ENCODE measurements at regions not wholly inside any gene's neighbourhood (a gene's known extent, or its start where the extent isn't known, plus 50 kb on each side); places are given as distances from the start of the nearest gene placed in this dataset.
A peak's percentile ranks its signal among the peaks of the same experiment; 100 is the strongest.
"Not testable (repeated sequence)": the region's sequence is repeated elsewhere in the genome, so short reads cannot be mapped to it uniquely, and the experiment has no call there.

- H3K27ac Mint-ChIP-seq; DNase-seq; H3K27me3 Mint-ChIP-seq (ENCODE audit: low read depth); CTCF ChIA-PET; intact Hi-C loops (cut with micrococcal nuclease); H3K9me3 Mint-ChIP-seq; H3K36me3 Mint-ChIP-seq (ENCODE audit: low read depth); H3K4me3 Mint-ChIP-seq; H3K4me1 Mint-ChIP-seq (ENCODE audit: low read depth): not testable (repeated sequence)
Observed at GRCh38 chr1:145504834-145505413, 79.5 kb upstream of the NBPF20 start.

GRCh38 chr1:145504310-145504709, 78.9 kb upstream of the NBPF20 start:
- DNase-seq; H3K27ac Mint-ChIP-seq; CTCF ChIA-PET; H3K36me3 Mint-ChIP-seq (ENCODE audit: low read depth); H3K27me3 Mint-ChIP-seq (ENCODE audit: low read depth); H3K9me3 Mint-ChIP-seq; H3K4me3 Mint-ChIP-seq; intact Hi-C loops (cut with micrococcal nuclease); H3K4me1 Mint-ChIP-seq (ENCODE audit: low read depth): not testable (repeated sequence)

GRCh38 chr1:145500251-145500650, 74.8 kb upstream of the NBPF20 start:
- H3K4me3 Mint-ChIP-seq; CTCF ChIA-PET; H3K27me3 Mint-ChIP-seq (ENCODE audit: low read depth); H3K9me3 Mint-ChIP-seq; H3K27ac Mint-ChIP-seq; intact Hi-C loops (cut with micrococcal nuclease); H3K36me3 Mint-ChIP-seq (ENCODE audit: low read depth); DNase-seq; H3K4me1 Mint-ChIP-seq (ENCODE audit: low read depth): not testable (repeated sequence)

GRCh38 chr1:145495077-145495871, 69.9 kb upstream of the NBPF20 start:
- intact Hi-C loops (cut with micrococcal nuclease); DNase-seq; H3K27ac Mint-ChIP-seq; H3K4me3 Mint-ChIP-seq; H3K9me3 Mint-ChIP-seq; H3K27me3 Mint-ChIP-seq (ENCODE audit: low read depth); H3K36me3 Mint-ChIP-seq (ENCODE audit: low read depth); H3K4me1 Mint-ChIP-seq (ENCODE audit: low read depth): not testable (repeated sequence)
- CTCF ChIA-PET: interaction anchor here (0.7 kb wide), 1 partner anchor 287 kb away, joined by 4 read pairs; no protein-coding TSS in a partner anchor

GRCh38 chr1:145488193-145488933, 63.0 kb upstream of the NBPF20 start:
- CTCF ChIA-PET; H3K9me3 Mint-ChIP-seq; H3K4me1 Mint-ChIP-seq (ENCODE audit: low read depth); H3K27me3 Mint-ChIP-seq (ENCODE audit: low read depth); intact Hi-C loops (cut with micrococcal nuclease); DNase-seq; H3K36me3 Mint-ChIP-seq (ENCODE audit: low read depth); H3K27ac Mint-ChIP-seq: not testable (repeated sequence)
- peak overlapping the region; percentile 61 for H3K4me3 Mint-ChIP-seq

GRCh38 chr1:145487156-145487555, 61.8 kb upstream of the NBPF20 start:
- H3K4me1 Mint-ChIP-seq (ENCODE audit: low read depth); H3K27me3 Mint-ChIP-seq (ENCODE audit: low read depth); H3K9me3 Mint-ChIP-seq; DNase-seq; intact Hi-C loops (cut with micrococcal nuclease); H3K27ac Mint-ChIP-seq; CTCF ChIA-PET; H3K36me3 Mint-ChIP-seq (ENCODE audit: low read depth): not testable (repeated sequence)
- peak overlapping the region; percentile 51 for H3K4me3 Mint-ChIP-seq

- H3K27me3 Mint-ChIP-seq (ENCODE audit: low read depth); CTCF ChIA-PET; H3K36me3 Mint-ChIP-seq (ENCODE audit: low read depth); DNase-seq; H3K9me3 Mint-ChIP-seq; H3K4me1 Mint-ChIP-seq (ENCODE audit: low read depth); intact Hi-C loops (cut with micrococcal nuclease); H3K27ac Mint-ChIP-seq; H3K4me3 Mint-ChIP-seq: not testable (repeated sequence)
Observed at GRCh38 chr1:145484257-145484656, 58.9 kb upstream of the NBPF20 start.

- H3K4me3 Mint-ChIP-seq; H3K27me3 Mint-ChIP-seq (ENCODE audit: low read depth); H3K9me3 Mint-ChIP-seq; intact Hi-C loops (cut with micrococcal nuclease); H3K4me1 Mint-ChIP-seq (ENCODE audit: low read depth); H3K27ac Mint-ChIP-seq; H3K36me3 Mint-ChIP-seq (ENCODE audit: low read depth); CTCF ChIA-PET; DNase-seq: not testable (repeated sequence)
Observed at GRCh38 chr1:145482214-145482860, 56.9 kb upstream of the NBPF20 start.

- H3K27me3 Mint-ChIP-seq (ENCODE audit: low read depth); H3K36me3 Mint-ChIP-seq (ENCODE audit: low read depth); intact Hi-C loops (cut with micrococcal nuclease); H3K27ac Mint-ChIP-seq; CTCF ChIA-PET; H3K9me3 Mint-ChIP-seq; H3K4me1 Mint-ChIP-seq (ENCODE audit: low read depth): not testable (repeated sequence)
- peak; percentile 9 for DNase-seq
- peak overlapping the region; percentile 82 for H3K4me3 Mint-ChIP-seq
Observed at GRCh38 chr1:145475962-145476361, 50.6 kb upstream of the NBPF20 start.

- H3K9me3 Mint-ChIP-seq; H3K27me3 Mint-ChIP-seq (ENCODE audit: low read depth); CTCF ChIA-PET; intact Hi-C loops (cut with micrococcal nuclease); H3K4me1 Mint-ChIP-seq (ENCODE audit: low read depth); H3K36me3 Mint-ChIP-seq (ENCODE audit: low read depth): not testable (repeated sequence)
- peak; percentile 60 for DNase-seq
- H3K27ac Mint-ChIP-seq: peak overlapping the region; percentile 65
- H3K4me3 Mint-ChIP-seq: peak overlapping the region; percentile 82
Observed at GRCh38 chr1:145475369-145475915, 50.0 kb upstream of the NBPF20 start.
